ENCODE measurements at regions not wholly inside any gene's neighbourhood (a gene's known extent, or its start where the extent isn't known, plus 50 kb on each side); places are given as distances from the start of the nearest gene placed in this dataset.

GRCh38 chr1:116460261-116460660 lies 87.2 kb downstream of the ATP1A1 start:
- no peak overlapping the region for H3K4me3 ChIP-seq (ENCODE audit: low read depth, low read length)
- no peak overlapping the region for H3K23ac ChIP-seq (ENCODE audit: low read length)
- H3K9me3 ChIP-seq (ENCODE audit: insufficient read depth, low read depth, low read length) = no peaks in the 10 kb centered on the region
- no peak overlapping the region for H3K9ac ChIP-seq (ENCODE audit: low read length)
- H2BK5ac ChIP-seq (ENCODE audit: low read depth, low read length, poor library complexity) = no peak overlapping the region
- peaks cover 25% of the 10 kb centered on the region for H3K79me1 ChIP-seq (ENCODE audit: low read length)
- H2BK12ac ChIP-seq (ENCODE audit: low read length) = peak overlapping the region; percentile 60
- no peak overlapping the region for H2AFZ ChIP-seq (ENCODE audit: insufficient read depth, low read length, poor library complexity)
- peaks cover 7 to 22% of the 10 kb centered on the region in 2 experiments for H3K4me1 ChIP-seq (ENCODE audit: control insufficient read depth in 1 of 2, insufficient read depth in 2 of 2, low read length in 2 of 2)
- peak overlapping the region; percentile 63 for H2BK120ac ChIP-seq (ENCODE audit: insufficient read depth, low read length, poor library complexity)
- H3K14ac ChIP-seq (ENCODE audit: low read length) = no peak overlapping the region
- no peak overlapping the region for H3K18ac ChIP-seq (ENCODE audit: low read length)
- H3K36me3 ChIP-seq (ENCODE audit: control insufficient read depth in 1 of 2, insufficient read depth in 2 of 2, low read length in 2 of 2) = no peaks in the 10 kb centered on the region
- peak overlapping the region; percentile 61 for H4K91ac ChIP-seq (ENCODE audit: low read depth, low read length)
- no peak overlapping the region for H3K4me2 ChIP-seq (ENCODE audit: low read length)
- H3K27me3 ChIP-seq (ENCODE audit: insufficient read depth, low read length) = no peaks in the 10 kb centered on the region
- no peak for DNase-seq
- WGBS (ENCODE audit: extremely low coverage, insufficient coverage, insufficient read length) = no CpG with 5 or more reads among the region's 1 CpG
- H3K79me2 ChIP-seq (ENCODE audit: control insufficient read depth, insufficient read depth, low read length, poor library complexity) = no peaks in the 10 kb centered on the region
- H3K4ac ChIP-seq (ENCODE audit: low read depth, low read length) = no peak overlapping the region
- no peak overlapping the region for H4K12ac ChIP-seq (ENCODE audit: low read depth, low read length)
- no peak overlapping the region for H4K8ac ChIP-seq (ENCODE audit: low read depth, low read length)
- H3K27ac ChIP-seq (ENCODE audit: low read depth, low read length) = no peak overlapping the region
- peak overlapping the region; percentile 92 for H2AK5ac ChIP-seq (ENCODE audit: low read length)

GRCh38 chr1:116460783-116461376 lies 87.8 kb downstream of the ATP1A1 start:
- Histone ChIP-seq H3K36me3 (ENCODE audit: control insufficient read depth in 1 of 2, insufficient read depth in 2 of 2, low read length in 2 of 2) (no peaks in the 10 kb centered on the region), H3K79me1 (ENCODE audit: low read length) (peaks cover 29% of the 10 kb centered on the region), H3K18ac (ENCODE audit: low read length) (peak overlapping the region; percentile 29), H3K23ac (ENCODE audit: low read length) (no peak overlapping the region), H3K9me3 (ENCODE audit: insufficient read depth, low read depth, low read length) (no peaks in the 10 kb centered on the region), H3K14ac (ENCODE audit: low read length) (peak overlapping the region; percentile 20), H3K4me2 (ENCODE audit: low read length) (no peak overlapping the region), H2BK120ac (ENCODE audit: insufficient read depth, low read length, poor library complexity) (peak overlapping the region; percentile 63), H3K79me2 (ENCODE audit: control insufficient read depth, insufficient read depth, low read length, poor library complexity) (peaks cover 3% of the 10 kb centered on the region), H2AFZ (ENCODE audit: insufficient read depth, low read length, poor library complexity) (no peak overlapping the region), H3K4me3 (ENCODE audit: low read depth, low read length) (no peak overlapping the region), H3K27ac (ENCODE audit: low read depth, low read length) (no peak overlapping the region), H3K9ac (ENCODE audit: low read length) (no peak overlapping the region), H4K91ac (ENCODE audit: low read depth, low read length) (peak overlapping the region; percentile 32), H3K27me3 (ENCODE audit: insufficient read depth, low read length) (no peaks in the 10 kb centered on the region), H2AK5ac (ENCODE audit: low read length) (peak overlapping the region; percentile 92), H2BK5ac (ENCODE audit: low read depth, low read length, poor library complexity) (no peak overlapping the region), H2BK12ac (ENCODE audit: low read length) (peak overlapping the region; percentile 21), H3K4me1 (ENCODE audit: control insufficient read depth in 1 of 2, insufficient read depth in 2 of 2, low read length in 2 of 2) (peaks cover 11 to 27% of the 10 kb centered on the region in 2 experiments), H4K12ac (ENCODE audit: low read depth, low read length) (no peak overlapping the region), H3K4ac (ENCODE audit: low read depth, low read length) (no peak overlapping the region), H4K8ac (ENCODE audit: low read depth, low read length) (no peak overlapping the region)
- DNase-seq = no peak
- no CpG with 5 or more reads among the region's 5 CpGs for WGBS (ENCODE audit: extremely low coverage, insufficient coverage, insufficient read length)

GRCh38 chr1:116461723-116462122 lies 88.7 kb downstream of the ATP1A1 start:
- no peak overlapping the region for H3K4me3 ChIP-seq (ENCODE audit: low read depth, low read length)
- H3K23ac ChIP-seq (ENCODE audit: low read length) = no peak overlapping the region
- no peak overlapping the region for H4K8ac ChIP-seq (ENCODE audit: low read depth, low read length)
- no peak for DNase-seq
- H2AK5ac ChIP-seq (ENCODE audit: low read length) = no peak overlapping the region
- no peaks in the 10 kb centered on the region for H3K27me3 ChIP-seq (ENCODE audit: insufficient read depth, low read length)
- peaks cover 15 to 29% of the 10 kb centered on the region in 2 experiments for H3K4me1 ChIP-seq (ENCODE audit: control insufficient read depth in 1 of 2, insufficient read depth in 2 of 2, low read length in 2 of 2)
- H3K79me1 ChIP-seq (ENCODE audit: low read length) = peaks cover 33% of the 10 kb centered on the region
- no peak overlapping the region for H4K12ac ChIP-seq (ENCODE audit: low read depth, low read length)
- H3K79me2 ChIP-seq (ENCODE audit: control insufficient read depth, insufficient read depth, low read length, poor library complexity) = peaks cover 5% of the 10 kb centered on the region
- no peak overlapping the region for H3K18ac ChIP-seq (ENCODE audit: low read length)
- no peak overlapping the region for H2BK12ac ChIP-seq (ENCODE audit: low read length)
- H2AFZ ChIP-seq (ENCODE audit: insufficient read depth, low read length, poor library complexity) = no peak overlapping the region
- H3K14ac ChIP-seq (ENCODE audit: low read length) = no peak overlapping the region
- H3K4ac ChIP-seq (ENCODE audit: low read depth, low read length) = no peak overlapping the region
- H2BK120ac ChIP-seq (ENCODE audit: insufficient read depth, low read length, poor library complexity) = no peak overlapping the region
- H4K91ac ChIP-seq (ENCODE audit: low read depth, low read length) = no peak overlapping the region
- H3K9me3 ChIP-seq (ENCODE audit: insufficient read depth, low read depth, low read length) = no peaks in the 10 kb centered on the region
- no peaks in the 10 kb centered on the region for H3K36me3 ChIP-seq (ENCODE audit: control insufficient read depth in 1 of 2, insufficient read depth in 2 of 2, low read length in 2 of 2)
- no peak overlapping the region for H2BK5ac ChIP-seq (ENCODE audit: low read depth, low read length, poor library complexity)
- H3K27ac ChIP-seq (ENCODE audit: low read depth, low read length) = no peak overlapping the region
- H3K4me2 ChIP-seq (ENCODE audit: low read length) = no peak overlapping the region
- WGBS (ENCODE audit: extremely low coverage, insufficient coverage, insufficient read length) = no CpG with 5 or more reads among the region's 5 CpGs
- no peak overlapping the region for H3K9ac ChIP-seq (ENCODE audit: low read length)

GRCh38 chr1:116462722-116463121 lies 89.7 kb downstream of the ATP1A1 start:
- Histone ChIP-seq H3K36me3 (ENCODE audit: control insufficient read depth in 1 of 2, insufficient read depth in 2 of 2, low read length in 2 of 2) (no peaks in the 10 kb centered on the region), H2BK5ac (ENCODE audit: low read depth, low read length, poor library complexity) (no peak overlapping the region), H3K4me1 (ENCODE audit: control insufficient read depth in 1 of 2, insufficient read depth in 2 of 2, low read length in 2 of 2) (peaks cover 15 to 29% of the 10 kb centered on the region in 2 experiments), H3K14ac (ENCODE audit: low read length) (peak overlapping the region; percentile 79), H4K12ac (ENCODE audit: low read depth, low read length) (no peak overlapping the region), H2BK12ac (ENCODE audit: low read length) (peak overlapping the region; percentile 98), H3K18ac (ENCODE audit: low read length) (peak overlapping the region; percentile 68), H3K9ac (ENCODE audit: low read length) (no peak overlapping the region), H3K9me3 (ENCODE audit: insufficient read depth, low read depth, low read length) (no peaks in the 10 kb centered on the region), H3K79me2 (ENCODE audit: control insufficient read depth, insufficient read depth, low read length, poor library complexity) (peaks cover 5% of the 10 kb centered on the region), H3K27me3 (ENCODE audit: insufficient read depth, low read length) (no peaks in the 10 kb centered on the region), H4K91ac (ENCODE audit: low read depth, low read length) (peak overlapping the region; percentile 87), H2BK120ac (ENCODE audit: insufficient read depth, low read length, poor library complexity) (peak overlapping the region; percentile 81), H2AFZ (ENCODE audit: insufficient read depth, low read length, poor library complexity) (no peak overlapping the region), H2AK5ac (ENCODE audit: low read length) (peak overlapping the region; percentile 92), H3K4me2 (ENCODE audit: low read length) (no peak overlapping the region), H3K79me1 (ENCODE audit: low read length) (peaks cover 37% of the 10 kb centered on the region), H3K23ac (ENCODE audit: low read length) (no peak overlapping the region), H3K4me3 (ENCODE audit: low read depth, low read length) (no peak overlapping the region), H4K8ac (ENCODE audit: low read depth, low read length) (no peak overlapping the region), H3K27ac (ENCODE audit: low read depth, low read length) (no peak overlapping the region), H3K4ac (ENCODE audit: low read depth, low read length) (no peak overlapping the region)
- DNase-seq = no peak
- WGBS (ENCODE audit: extremely low coverage, insufficient coverage, insufficient read length) = no CpG with 5 or more reads among the region's 4 CpGs
